Thoracic aorta (tissue), 2 donors: ENCODE measurements at regions not wholly inside any gene's neighbourhood (a gene's known extent, or its start where the extent isn't known, plus 50 kb on each side); places are given as distances from the start of the nearest gene placed in this dataset.

ENCODE experiments used
- ATAC-seq: fragments of 150-250 bp; one replicate; pipeline ENCODE4 v1.8.0; 2017; ENCODE audit warnings: low read depth; ENCODE audit not compliant: insufficient number of reproducible peaks, low FRiP score
- DNase-seq: peaks from one replicate; pipeline ENCODE4 v3.0.0-alpha.2; 2020; ENCODE audit warnings: low spot score
- H3K27ac ChIP-seq, 2 donors: fragments of 200-600 bp; sonication (generic); 1 replicate in 1 of 2; 2 replicates in 1 of 2; pipeline ENCODE4 v1.5.1; 2016; ENCODE audit warnings: mild to moderate bottlenecking in 2 of 2, moderate library complexity in 2 of 2
- H3K27me3 ChIP-seq: fragments of 200-600 bp; sonication (generic); replicated peaks from 2 replicates; pipeline ENCODE4 v1.6.0; 2016; ENCODE audit warnings: mild to moderate bottlenecking; ENCODE audit not compliant: insufficient read depth
- H3K36me3 ChIP-seq: fragments of 200-600 bp; sonication (generic); one replicate; pipeline ENCODE4 v1.5.1; 2016
- H3K4me1 ChIP-seq, 2 donors: fragments of 200-600 bp; sonication (generic); 1 replicate in 1 of 2; 2 replicates in 1 of 2; pipeline versions ENCODE4 v1.5.1 to v1.6.0; 2016; ENCODE audit warnings: low read depth in 2 of 2, mild to moderate bottlenecking in 1 of 2; ENCODE audit not compliant: control insufficient read depth in 1 of 2
- H3K4me3 ChIP-seq: fragments of 200-600 bp; sonication (generic); 2 replicates; pipeline ENCODE4 v1.5.1; 2016; ENCODE audit warnings: mild to moderate bottlenecking
- H3K9me3 ChIP-seq: fragments of 200-600 bp; sonication (generic); 2 replicates; pipeline ENCODE4 v1.5.1; 2016
- CTCF ChIP-seq: fragments of 200-600 bp; sonication (generic); IDR thresholded peaks from one replicate; pipeline ENCODE4 v1.5.1; 2019; ENCODE audit warnings: antibody characterized with exemption

GRCh38 chr3:99246010-99246654 is 344.6 kb upstream of the DCBLD2 start:
- no peak for ATAC-seq
- Histone ChIP-seq H3K4me3 (no peak overlapping the region), H3K9me3 (no peaks in the 10 kb centered on the region), H3K27ac (peak overlapping the region; percentile 13 to 70), H3K36me3 (no peaks in the 10 kb centered on the region), H3K4me1 (peaks cover 40 to 57% of the 10 kb centered on the region in 2 donors), H3K27me3 (no peaks in the 10 kb centered on the region)
- no peak for DNase-seq
- TF ChIP-seq CTCF = no peak

GRCh38 chr3:99242271-99242670 is 340.8 kb upstream of the DCBLD2 start:
- Histone ChIP-seq H3K27me3 (no peaks in the 10 kb centered on the region), H3K4me1 (peaks cover 20 to 45% of the 10 kb centered on the region in 2 donors)

GRCh38 chr3:99240700-99241099 is 339.2 kb upstream of the DCBLD2 start:
- no peaks in the 10 kb centered on the region for H3K9me3 ChIP-seq
- TF ChIP-seq CTCF = no peak
- no peaks in the 10 kb centered on the region for H3K27me3 ChIP-seq
- no peaks in the 10 kb centered on the region for H3K36me3 ChIP-seq
- H3K27ac ChIP-seq = peak overlapping the region; percentile 81 to 87
- H3K4me1 ChIP-seq = peaks cover 27 to 48% of the 10 kb centered on the region in 2 donors
- no peak for DNase-seq
- H3K4me3 ChIP-seq = no peak overlapping the region
- ATAC-seq = no peak

More at GRCh38 chr3:99242271-99242670, 340.8 kb upstream of the DCBLD2 start:
- DNase-seq = no peak
- TF ChIP-seq CTCF = no peak
- H3K4me3 ChIP-seq = no peak overlapping the region
- peak overlapping the region; percentile 24 to 81 for H3K27ac ChIP-seq
- H3K36me3 ChIP-seq = no peaks in the 10 kb centered on the region
- no peaks in the 10 kb centered on the region for H3K9me3 ChIP-seq
- ATAC-seq = no peak

GRCh38 chr3:99236576-99236975 is 335.1 kb upstream of the DCBLD2 start:
- ATAC-seq = no peak
- no peaks in the 10 kb centered on the region for H3K27me3 ChIP-seq
- TF ChIP-seq CTCF = no peak
- no peak overlapping the region for H3K4me3 ChIP-seq
- no peaks in the 10 kb centered on the region for H3K9me3 ChIP-seq
- peak overlapping the region in 1 of 2 donors; percentile 35 for H3K27ac ChIP-seq
- DNase-seq = no peak
- H3K4me1 ChIP-seq = peaks cover 37 to 62% of the 10 kb centered on the region in 2 donors
- H3K36me3 ChIP-seq = no peaks in the 10 kb centered on the region

GRCh38 chr3:99232696-99233095 is 331.2 kb upstream of the DCBLD2 start:
- ATAC-seq (peak; percentile 85), DNase-seq (no peak)
- H3K4me1 ChIP-seq = peaks cover 22 to 40% of the 10 kb centered on the region in 2 donors
- no peak for TF ChIP-seq CTCF
- H3K9me3 ChIP-seq = no peaks in the 10 kb centered on the region
- H3K27me3 ChIP-seq = no peaks in the 10 kb centered on the region
- H3K27ac ChIP-seq = peak overlapping the region; percentile 71 to 86
- no peaks in the 10 kb centered on the region for H3K36me3 ChIP-seq
- H3K4me3 ChIP-seq = no peak overlapping the region
